Liver (tissue), 8 donors: ENCODE measurements at regions not wholly inside any gene's neighbourhood (a gene's known extent, or its start where the extent isn't known, plus 50 kb on each side); places are given as distances from the start of the nearest gene placed in this dataset.

Experiments
- DNase-seq: peaks from one replicate; pipeline ENCODE4 v3.0.0-alpha.2; 2017; ENCODE audit warnings: low spot score
- H3K27ac ChIP-seq, 2 donors: one replicate each; pipeline ENCODE4 v1.7.0; 2013; ENCODE audit warnings: inconsistent platforms in 2 of 2, low read length in 2 of 2, control low read depth in 1 of 2, low read depth in 1 of 2, mild to moderate bottlenecking in 1 of 2
- H3K27me3 ChIP-seq, 4 donors: one replicate each; pipeline versions ENCODE4 v1.6.1 to v1.7.0; 2013; ENCODE audit warnings: low read length in 3 of 4, inconsistent platforms in 1 of 4, mild to moderate bottlenecking in 1 of 4, moderate library complexity in 1 of 4; ENCODE audit not compliant: control insufficient read depth in 4 of 4, insufficient read depth in 4 of 4
- H3K36me3 ChIP-seq, 4 donors: one replicate each; pipeline versions ENCODE4 v1.6.1 to v1.7.0; 2013; ENCODE audit warnings: low read length in 3 of 4, mild to moderate bottlenecking in 3 of 4, low read depth in 1 of 4, moderate library complexity in 1 of 4; ENCODE audit not compliant: control insufficient read depth in 4 of 4, insufficient read depth in 3 of 4
- H3K4me1 ChIP-seq, 4 donors: one replicate each; pipeline versions ENCODE4 v1.6.1 to v1.7.0; 2013; ENCODE audit warnings: low read length in 3 of 4, mild to moderate bottlenecking in 3 of 4, moderate library complexity in 1 of 4; ENCODE audit not compliant: control insufficient read depth in 4 of 4, insufficient read depth in 4 of 4
- H3K4me3 ChIP-seq, 3 donors: one replicate each; pipeline versions ENCODE4 v1.6.1 to v1.7.0; 2013; ENCODE audit warnings: low read length in 3 of 3, control low read depth in 1 of 3, low read depth in 1 of 3, mild to moderate bottlenecking in 1 of 3
- H3K9ac ChIP-seq, 2 donors: one replicate each; pipeline ENCODE4 v1.7.0; 2013; ENCODE audit warnings: low read length in 2 of 2, mild to moderate bottlenecking in 2 of 2, moderate library complexity in 2 of 2, control low read depth in 1 of 2, low read depth in 1 of 2
- H3K9me3 ChIP-seq, 4 donors: one replicate each; pipeline versions ENCODE4 v1.6.1 to v1.7.0; 2013; ENCODE audit warnings: low read length in 3 of 4; ENCODE audit not compliant: control insufficient read depth in 4 of 4
- EGR1 ChIP-seq, 2 donors: IDR thresholded peaks; 2 replicates each; pipeline ENCODE4 v1.6.1; 2016 to 2018; ENCODE audit warnings: antibody characterized with exemption in 2 of 2, low read depth in 2 of 2
- FOXA1 ChIP-seq: IDR thresholded peaks from 2 replicates; pipeline ENCODE4 v1.6.1; 2016; ENCODE audit warnings: antibody characterized with exemption
- FOXA2 ChIP-seq: IDR thresholded peaks from 2 replicates; pipeline ENCODE4 v1.6.1; 2016; ENCODE audit warnings: antibody characterized with exemption
- GABPA ChIP-seq, 2 donors: IDR thresholded peaks in 1 of 2; conservative IDR thresholded peaks in 1 of 2; 2 replicates each; pipeline ENCODE4 v1.6.1; 2016; ENCODE audit warnings: antibody characterized with exemption in 2 of 2, mild to moderate bottlenecking in 1 of 2, moderate library complexity in 1 of 2
- HNF4A ChIP-seq, 2 donors: conservative IDR thresholded peaks; 2 replicates each; pipeline ENCODE4 v1.6.1; 2016; ENCODE audit warnings: antibody characterized with exemption in 2 of 2, mild to moderate bottlenecking in 2 of 2
- HNF4G ChIP-seq: IDR thresholded peaks from 2 replicates; pipeline ENCODE4 v1.6.1; 2016; ENCODE audit warnings: antibody characterized with exemption
- JUND ChIP-seq, 2 donors: IDR thresholded peaks; 2 replicates each; pipeline ENCODE4 v1.6.1; 2016; ENCODE audit warnings: antibody characterized with exemption in 2 of 2
- MAX ChIP-seq: IDR thresholded peaks from 2 replicates; pipeline ENCODE4 v1.6.1; 2016; ENCODE audit warnings: antibody characterized with exemption
- NR2F2 ChIP-seq: IDR thresholded peaks from 2 replicates; pipeline ENCODE4 v1.6.1; 2016; ENCODE audit warnings: antibody characterized with exemption
- RAD21 ChIP-seq, 2 donors: IDR thresholded peaks; 2 replicates each; pipeline ENCODE4 v1.6.1; 2016; ENCODE audit warnings: antibody characterized with exemption in 2 of 2, mild to moderate bottlenecking in 2 of 2
- REST ChIP-seq: IDR thresholded peaks from 2 replicates; pipeline ENCODE4 v1.6.1; 2016; ENCODE audit warnings: antibody characterized with exemption, mild to moderate bottlenecking
- RXRA ChIP-seq, 2 donors: IDR thresholded peaks; 2 replicates each; pipeline ENCODE4 v1.6.1; 2017 to 2018; ENCODE audit warnings: antibody characterized with exemption in 2 of 2, mild to moderate bottlenecking in 1 of 2
- SP1 ChIP-seq: IDR thresholded peaks from 2 replicates; pipeline ENCODE4 v1.6.1; 2018; ENCODE audit warnings: antibody characterized with exemption, mild to moderate bottlenecking
- TAF1 ChIP-seq: conservative IDR thresholded peaks from 2 replicates; pipeline ENCODE4 v1.6.1; 2016; ENCODE audit warnings: antibody characterized with exemption, mild to moderate bottlenecking
- YY1 ChIP-seq: IDR thresholded peaks from 2 replicates; pipeline ENCODE4 v1.6.1; 2016; ENCODE audit warnings: antibody characterized with exemption, mild to moderate bottlenecking
- ZBTB33 ChIP-seq: IDR thresholded peaks from 2 replicates; pipeline ENCODE4 v1.6.1; 2016; ENCODE audit warnings: antibody characterized with exemption
- WGBS: extraction: QIAGEN DNeasy Blood & Tissue Kit; methylation state at CpG from one replicate; pipeline ENCODE4 v1.1.7; 2013; 5-methylcytosine and 5-hydroxymethylcytosine counted together
- TF ChIP-seq, protein P1 (sequence below): IDR thresholded peaks from 2 replicates; pipeline ENCODE4 v1.6.1; 2016; ENCODE audit warnings: antibody characterized with exemption
- TF ChIP-seq, protein P2 (sequence below): fragments of 150-350 bp; IDR thresholded peaks from 2 replicates; pipeline ENCODE4 v1.5.1; 2017; ENCODE audit warnings: improper control_type of control experiment, low read depth, low read length; ENCODE audit not compliant: missing input control
- donor health status: healthy.
- donor health status: healthy.
- donor health status: healthy.
- donor health status: healthy.
- donor health status: healthy.

GRCh38 chr10:94251098-94251497 is 111.6 kb downstream of the NOC3L start:
- 92% methylated on average over 2 of the region's 2 CpGs for WGBS
- H3K36me3 ChIP-seq = no peaks in the 10 kb centered on the region

More at GRCh38 chr10:94251098-94251497, 111.6 kb downstream of the NOC3L start:
- TF ChIP-seq EGR1 (IDR thresholded peaks at IDR 0.05; ENCODE audit: low read depth in 2 of 2) (no peak), JUND (IDR thresholded peaks at IDR 0.05) (no peak), MAX (no peak), REST (no peak), RAD21 (IDR thresholded peaks at IDR 0.05) (no peak), TAF1 (no peak), GABPA (IDR thresholded peaks at IDR 0.05 in 1 of 2, conservative IDR thresholded peaks at IDR 0.05 in 1 of 2) (no peak), FOXA1 (no peak), RXRA (IDR thresholded peaks at IDR 0.05) (no peak), FOXA2 (no peak), NR2F2 (no peak), HNF4G (no peak), ZBTB33 (no peak), YY1 (no peak), SP1 (no peak), HNF4A (conservative IDR thresholded peaks at IDR 0.05) (no peak)
- TF ChIP-seq, protein P1, sequence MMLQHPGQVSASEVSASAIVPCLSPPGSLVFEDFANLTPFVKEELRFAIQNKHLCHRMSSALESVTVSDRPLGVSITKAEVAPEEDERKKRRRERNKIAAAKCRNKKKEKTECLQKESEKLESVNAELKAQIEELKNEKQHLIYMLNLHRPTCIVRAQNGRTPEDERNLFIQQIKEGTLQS = no peak
- TF ChIP-seq, protein P2, sequence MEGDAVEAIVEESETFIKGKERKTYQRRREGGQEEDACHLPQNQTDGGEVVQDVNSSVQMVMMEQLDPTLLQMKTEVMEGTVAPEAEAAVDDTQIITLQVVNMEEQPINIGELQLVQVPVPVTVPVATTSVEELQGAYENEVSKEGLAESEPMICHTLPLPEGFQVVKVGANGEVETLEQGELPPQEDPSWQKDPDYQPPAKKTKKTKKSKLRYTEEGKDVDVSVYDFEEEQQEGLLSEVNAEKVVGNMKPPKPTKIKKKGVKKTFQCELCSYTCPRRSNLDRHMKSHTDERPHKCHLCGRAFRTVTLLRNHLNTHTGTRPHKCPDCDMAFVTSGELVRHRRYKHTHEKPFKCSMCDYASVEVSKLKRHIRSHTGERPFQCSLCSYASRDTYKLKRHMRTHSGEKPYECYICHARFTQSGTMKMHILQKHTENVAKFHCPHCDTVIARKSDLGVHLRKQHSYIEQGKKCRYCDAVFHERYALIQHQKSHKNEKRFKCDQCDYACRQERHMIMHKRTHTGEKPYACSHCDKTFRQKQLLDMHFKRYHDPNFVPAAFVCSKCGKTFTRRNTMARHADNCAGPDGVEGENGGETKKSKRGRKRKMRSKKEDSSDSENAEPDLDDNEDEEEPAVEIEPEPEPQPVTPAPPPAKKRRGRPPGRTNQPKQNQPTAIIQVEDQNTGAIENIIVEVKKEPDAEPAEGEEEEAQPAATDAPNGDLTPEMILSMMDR = no peak
- Histone ChIP-seq H3K9ac (no peak overlapping the region), H3K4me1 (no peaks in the 10 kb centered on the region), H3K27ac (no peak overlapping the region), H3K4me3 (no peak overlapping the region), H3K9me3 (no peaks in the 10 kb centered on the region), H3K27me3 (peaks cover 0 to 2% (median 0%) of the 10 kb centered on the region in 4 donors)
- DNase-seq = no peak
